Fibroblast of lung (primary cell): ENCODE measurements at regions not wholly inside any gene's neighbourhood (a gene's known extent, or its start where the extent isn't known, plus 50 kb on each side); places are given as distances from the start of the nearest gene placed in this dataset.
A peak's percentile ranks its signal among the peaks of the same experiment; 100 is the strongest.

Experiments
- DNase-seq, 2 donors: peaks; one replicate each; pipeline versions ENCODE4 v3.0.0 to v3.0.0-alpha.2; 2010; ENCODE audit warnings: low read depth in 2 of 2
- H2AFZ ChIP-seq: 2 replicates; pipeline ENCODE4 v1.5.1; 2012; ENCODE audit warnings: low read length, control low read depth, inconsistent platforms
- H3K27ac ChIP-seq: 2 replicates; pipeline ENCODE4 v1.5.1; 2011; ENCODE audit warnings: low read length, control low read depth; ENCODE audit not compliant: insufficient read depth
- H3K27me3 ChIP-seq: 2 replicates; pipeline ENCODE4 v1.5.1; 2011; ENCODE audit warnings: mild to moderate bottlenecking, low read length; ENCODE audit not compliant: control insufficient read depth, insufficient read depth
- H3K36me3 ChIP-seq: 2 replicates; pipeline ENCODE4 v1.5.1; 2011; ENCODE audit warnings: low read length; ENCODE audit not compliant: control insufficient read depth, insufficient read depth
- H3K4me1 ChIP-seq: 2 replicates; pipeline ENCODE4 v1.5.1; 2011; ENCODE audit warnings: low read length; ENCODE audit not compliant: control insufficient read depth, insufficient read depth; ENCODE audit errors: extremely low read depth
- H3K4me2 ChIP-seq: 2 replicates; pipeline ENCODE4 v1.5.1; 2011; ENCODE audit warnings: low read length, control low read depth; ENCODE audit not compliant: insufficient read depth; ENCODE audit errors: extremely low read depth
- H3K4me3 ChIP-seq, 4 experiments: fragments of 200-600 bp in 1 of 4; sonication (generic) in 1 of 4; replicated peaks in 1 of 4; 2 replicates each; pipeline ENCODE4 v1.5.1; 2011 to 2016; ENCODE audit warnings: low read length in 4 of 4, low read depth in 3 of 4, mild to moderate bottlenecking in 3 of 4, control low read depth in 2 of 4, inconsistent platforms in 1 of 4, mixed read lengths in 1 of 4; ENCODE audit not compliant: insufficient read depth in 1 of 4; ENCODE audit errors: control extremely low read depth in 1 of 4
- H3K79me2 ChIP-seq: 2 replicates; pipeline ENCODE4 v1.5.1; 2012; ENCODE audit warnings: mild to moderate bottlenecking, low read length, inconsistent platforms; ENCODE audit not compliant: control insufficient read depth, insufficient read depth
- H3K9ac ChIP-seq: 2 replicates; pipeline ENCODE4 v1.5.1; 2011; ENCODE audit warnings: mild to moderate bottlenecking, low read length, control low read depth; ENCODE audit not compliant: insufficient read depth
- H3K9me3 ChIP-seq: 2 replicates; pipeline ENCODE4 v1.5.1; 2012; ENCODE audit warnings: low read depth, low read length; ENCODE audit not compliant: control insufficient read depth, insufficient read depth
- H4K20me1 ChIP-seq: 2 replicates; pipeline ENCODE4 v1.5.1; 2011; ENCODE audit warnings: low read length; ENCODE audit not compliant: control insufficient read depth, insufficient read depth; ENCODE audit errors: extremely low read depth
- CTCF ChIP-seq, 2 donors: IDR thresholded peaks in 1 of 2; conservative IDR thresholded peaks in 1 of 2; 1 replicate in 1 of 2; 2 replicates in 1 of 2; pipeline ENCODE4 v1.5.1; 2011 to 2012; ENCODE audit warnings: low read length in 2 of 2, control low read depth in 1 of 2, inconsistent platforms in 1 of 2, low read depth in 1 of 2, mild to moderate bottlenecking in 1 of 2
- EZH2 ChIP-seq: IDR thresholded peaks from 2 replicates; pipeline ENCODE4 v1.5.1; 2012; ENCODE audit warnings: low read length, control low read depth, mild to moderate bottlenecking; ENCODE audit errors: missing control alignments

- H3K4me3 ChIP-seq = no peak overlapping the region
- TF ChIP-seq EZH2 (no peak), CTCF (conservative IDR thresholded peaks at IDR 0.05 in 1 of 2, IDR thresholded peaks at IDR 0.05 in 1 of 2; ENCODE audit: low read depth in 1 of 2, low read length in 2 of 2) (no peak)
- H3K27me3 ChIP-seq = no peaks in the 10 kb centered on the region
- H3K9ac ChIP-seq = no peak overlapping the region
- peak; percentile 57 to 89 for DNase-seq
- H3K4me1 ChIP-seq = no peaks in the 10 kb centered on the region
- no peak overlapping the region for H2AFZ ChIP-seq
- H4K20me1 ChIP-seq = no peaks in the 10 kb centered on the region
- no peaks in the 10 kb centered on the region for H3K36me3 ChIP-seq
- no peak overlapping the region for H3K4me2 ChIP-seq
- H3K9me3 ChIP-seq = no peaks in the 10 kb centered on the region
- no peak overlapping the region for H3K27ac ChIP-seq
- no peaks in the 10 kb centered on the region for H3K79me2 ChIP-seq
Measured at GRCh38 chr13:34657716-34658115, 284.4 kb upstream of the NBEA start.

- no peak overlapping the region for H3K4me2 ChIP-seq
- no peak overlapping the region for H3K27ac ChIP-seq
- H2AFZ ChIP-seq = no peak overlapping the region
- no peaks in the 10 kb centered on the region for H3K79me2 ChIP-seq
- no peaks in the 10 kb centered on the region for H3K36me3 ChIP-seq
- H3K27me3 ChIP-seq = no peaks in the 10 kb centered on the region
- no peak for TF ChIP-seq EZH2
- no peak for TF ChIP-seq CTCF (conservative IDR thresholded peaks at IDR 0.05 in 1 of 2, IDR thresholded peaks at IDR 0.05 in 1 of 2; ENCODE audit: low read depth in 1 of 2, low read length in 2 of 2)
- H3K9me3 ChIP-seq = no peaks in the 10 kb centered on the region
- H3K4me3 ChIP-seq = no peak overlapping the region
- H4K20me1 ChIP-seq = no peaks in the 10 kb centered on the region
- no peak for DNase-seq
- H3K9ac ChIP-seq = no peak overlapping the region
- no peaks in the 10 kb centered on the region for H3K4me1 ChIP-seq
Measured at GRCh38 chr13:34667286-34668218, 274.5 kb upstream of the NBEA start.

GRCh38 chr13:34671137-34671536 is 270.9 kb upstream of the NBEA start:
- DNase-seq = peak in 1 of 2 donors; percentile 53
- Histone ChIP-seq H3K27me3 (no peaks in the 10 kb centered on the region), H3K4me3 (no peak overlapping the region), H2AFZ (no peak overlapping the region), H3K4me1 (no peaks in the 10 kb centered on the region), H3K4me2 (no peak overlapping the region), H3K36me3 (no peaks in the 10 kb centered on the region), H3K27ac (no peak overlapping the region), H3K79me2 (no peaks in the 10 kb centered on the region), H4K20me1 (no peaks in the 10 kb centered on the region), H3K9me3 (no peaks in the 10 kb centered on the region), H3K9ac (no peak overlapping the region)
- no peak for TF ChIP-seq CTCF (conservative IDR thresholded peaks at IDR 0.05 in 1 of 2, IDR thresholded peaks at IDR 0.05 in 1 of 2; ENCODE audit: low read depth in 1 of 2, low read length in 2 of 2)
- TF ChIP-seq EZH2 = no peak
